Right renal pelvis (tissue), 4 donors: ENCODE measurements at regions not wholly inside any gene's neighbourhood (a gene's known extent, or its start where the extent isn't known, plus 50 kb on each side); places are given as distances from the start of the nearest gene placed in this dataset.

Experiments used
- DNase-seq, 4 donors: peaks; one replicate each; pipeline ENCODE4 v3.0.0-alpha.2; 2013; ENCODE audit warnings: low read depth in 4 of 4, low spot score in 3 of 4, missing footprints in 1 of 4

GRCh38 chr16:8376858-8377257, 213.5 kb downstream of the TMEM114 start:
- DNase-seq, result no peak

- no peak for DNase-seq
Observed at GRCh38 chr16:8376430-8376829, 213.9 kb downstream of the TMEM114 start.

- no peak for DNase-seq
Observed at GRCh38 chr16:8375232-8375587, 215.1 kb downstream of the TMEM114 start.

GRCh38 chr16:8374586-8375231, 215.6 kb downstream of the TMEM114 start:
- DNase-seq, result no peak

GRCh38 chr16:8373676-8374431, 216.5 kb downstream of the TMEM114 start:
- DNase-seq, result no peak

GRCh38 chr16:8372141-8372540, 218.2 kb downstream of the TMEM114 start:
- no peak for DNase-seq

GRCh38 chr16:8370374-8371270, 219.7 kb downstream of the TMEM114 start:
- no peak for DNase-seq

GRCh38 chr16:8358937-8359336, 231.4 kb downstream of the TMEM114 start:
- DNase-seq, result no peak

- peak in 1 of 4 donors; percentile 5 for DNase-seq
Observed at GRCh38 chr16:8355675-8356074, 234.6 kb downstream of the TMEM114 start.

- peak; percentile 31 to 58 (median 52) for DNase-seq
Observed at GRCh38 chr16:8346294-8346693, 244.0 kb downstream of the TMEM114 start.

- DNase-seq, result no peak
Observed at GRCh38 chr16:8342276-8342675, 248.0 kb downstream of the TMEM114 start.

- no peak for DNase-seq
Observed at GRCh38 chr16:8330761-8331160, 259.6 kb downstream of the TMEM114 start.

GRCh38 chr16:8326232-8326631, 264.1 kb downstream of the TMEM114 start:
- DNase-seq, result no peak

- DNase-seq, result no peak
Observed at GRCh38 chr16:8323153-8323552, 267.2 kb downstream of the TMEM114 start.

- DNase-seq, result no peak
Observed at GRCh38 chr16:8320131-8320530, 270.2 kb downstream of the TMEM114 start.

GRCh38 chr16:8310816-8311215, 279.5 kb downstream of the TMEM114 start:
- no peak for DNase-seq

GRCh38 chr16:8310323-8310722, 280.0 kb downstream of the TMEM114 start:
- no peak for DNase-seq

GRCh38 chr16:8305201-8305600, 285.1 kb downstream of the TMEM114 start:
- no peak for DNase-seq

- DNase-seq, result no peak
Observed at GRCh38 chr16:8299635-8300034, 290.7 kb downstream of the TMEM114 start.

GRCh38 chr16:8295513-8296237, 294.6 kb downstream of the TMEM114 start:
- no peak for DNase-seq

GRCh38 chr16:8293413-8293812, 296.9 kb downstream of the TMEM114 start:
- DNase-seq, result no peak
